Right renal pelvis (tissue), 4 donors: ENCODE measurements at regions not wholly inside any gene's neighbourhood (a gene's known extent, or its start where the extent isn't known, plus 50 kb on each side); places are given as distances from the start of the nearest gene placed in this dataset.

Source experiments
- DNase-seq, 4 donors: peaks; one replicate each; pipeline ENCODE4 v3.0.0-alpha.2; 2013; ENCODE audit warnings: low read depth in 4 of 4, low spot score in 3 of 4, missing footprints in 1 of 4

- no peak for DNase-seq
Measured at GRCh38 chr10:64444564-64444963, 923.4 kb downstream of the REEP3 start.

GRCh38 chr10:64449603-64450002 is 928.4 kb downstream of the REEP3 start:
- DNase-seq = no peak

- no peak for DNase-seq
Measured at GRCh38 chr10:64450312-64450711, 929.1 kb downstream of the REEP3 start.

GRCh38 chr10:64454962-64455361 is 933.8 kb downstream of the REEP3 start:
- no peak for DNase-seq

GRCh38 chr10:64458306-64458705 is 937.1 kb downstream of the REEP3 start:
- DNase-seq = no peak

GRCh38 chr10:64463406-64463805 is 942.2 kb downstream of the REEP3 start:
- DNase-seq = no peak

GRCh38 chr10:64465653-64466052 is 944.5 kb downstream of the REEP3 start:
- DNase-seq = no peak

- no peak for DNase-seq
Measured at GRCh38 chr10:64468219-64468618, 947.0 kb downstream of the REEP3 start.

- no peak for DNase-seq
Measured at GRCh38 chr10:64476506-64476905, 955.3 kb downstream of the REEP3 start.

- no peak for DNase-seq
Measured at GRCh38 chr10:64477791-64478190, 956.6 kb downstream of the REEP3 start.

- no peak for DNase-seq
Measured at GRCh38 chr10:64484811-64485330, 963.7 kb downstream of the REEP3 start.

GRCh38 chr10:64486149-64486548 is 964.9 kb downstream of the REEP3 start:
- DNase-seq = no peak

- no peak for DNase-seq
Measured at GRCh38 chr10:64486901-64487300, 965.7 kb downstream of the REEP3 start.

- DNase-seq = no peak
Measured at GRCh38 chr10:64494901-64495300, 973.7 kb downstream of the REEP3 start.

GRCh38 chr10:64497306-64497705 is 976.1 kb downstream of the REEP3 start:
- DNase-seq = no peak

- DNase-seq = no peak
Measured at GRCh38 chr10:64501807-64502206, 980.6 kb downstream of the REEP3 start.

- DNase-seq = no peak
Measured at GRCh38 chr10:64502936-64503335, 981.7 kb downstream of the REEP3 start.

- no peak for DNase-seq
Measured at GRCh38 chr10:64503429-64503828, 982.2 kb downstream of the REEP3 start.

GRCh38 chr10:64505501-64505900 is 984.3 kb downstream of the REEP3 start:
- no peak for DNase-seq

- no peak for DNase-seq
Measured at GRCh38 chr10:64506963-64507362, 985.8 kb downstream of the REEP3 start.

GRCh38 chr10:64507651-64508028 is 986.4 kb downstream of the REEP3 start:
- DNase-seq = no peak

GRCh38 chr10:64508029-64508661 is 986.9 kb downstream of the REEP3 start:
- DNase-seq = no peak
